ENCODE measurements at regions not wholly inside any gene's neighbourhood (a gene's known extent, or its start where the extent isn't known, plus 50 kb on each side); places are given as distances from the start of the nearest gene placed in this dataset.
"Not testable (repeated sequence)": the region's sequence is repeated elsewhere in the genome, so short reads cannot be mapped to it uniquely, and the experiment has no call there.

- Histone ChIP-seq H3K79me1 (ENCODE audit: insufficient read depth, low read depth, low read length, poor library complexity, severe bottlenecking) (no peaks in the 10 kb centered on the region), H3K9ac (ENCODE audit: extremely low read depth, insufficient read length, low read length) (no peak overlapping the region), H3K4me2 (ENCODE audit: insufficient read depth, insufficient read length, low read length) (no peak overlapping the region), H3K9me3 (ENCODE audit: control insufficient read depth, low read depth, low read length) (no peaks in the 10 kb centered on the region), H2BK12ac (ENCODE audit: insufficient read length, low read depth, low read length) (no peak overlapping the region), H4K8ac (replicated peaks; ENCODE audit: insufficient read length, low read depth, low read length) (no peak overlapping the region), H3K18ac (ENCODE audit: insufficient read length, low read depth, low read length) (no peak overlapping the region), H2AK5ac (ENCODE audit: insufficient read length, low read length) (no peak overlapping the region), H3K79me2 (ENCODE audit: insufficient read depth, low read length) (no peaks in the 10 kb centered on the region), H3K27me3 (ENCODE audit: insufficient read depth, low read length) (no peaks in the 10 kb centered on the region), H2BK120ac (ENCODE audit: low read depth, low read length, poor library complexity, severe bottlenecking) (no peak overlapping the region), H2BK5ac (ENCODE audit: insufficient read length, low read length) (no peak overlapping the region), H3K14ac (ENCODE audit: insufficient read depth, low read length) (no peak overlapping the region), H2BK15ac (ENCODE audit: low read depth, low read length) (no peak overlapping the region), H3K56ac (ENCODE audit: insufficient read length, low read depth, low read length) (no peak overlapping the region), H4K91ac (ENCODE audit: insufficient read length, low read depth, low read length) (no peak overlapping the region), H3K4me1 (ENCODE audit: insufficient read depth, low read length) (no peaks in the 10 kb centered on the region), H3K23ac (ENCODE audit: insufficient read length, low read depth, low read length) (no peak overlapping the region), H4K5ac (ENCODE audit: insufficient read length, low read depth, low read length) (no peak overlapping the region), H2BK20ac (ENCODE audit: low read depth, low read length, poor library complexity, severe bottlenecking) (no peak overlapping the region), H4K20me1 (ENCODE audit: control insufficient read depth, insufficient read depth, insufficient read length) (no peaks in the 10 kb centered on the region), H2AFZ (ENCODE audit: low read length) (no peak overlapping the region), H3K4ac (ENCODE audit: low read depth, low read length) (no peak overlapping the region), H3K27ac (ENCODE audit: insufficient read length, low read depth, low read length) (no peak overlapping the region), H3T11ph (ENCODE audit: low read length) (no peak overlapping the region), H3K23me2 (ENCODE audit: insufficient read length, low read depth, low read length, poor library complexity, severe bottlenecking) (no peaks in the 10 kb centered on the region)
- no peak for TF ChIP-seq CTCF (conservative IDR thresholded peaks at IDR 0.05)
- H3K4me3 Mint-ChIP-seq, result no peak overlapping the region
- DNase-seq, result no peak
- WGBS (ENCODE audit: extremely low coverage, insufficient read length, low lambda C conversion rate), result no CpG with 5 or more reads among the region's 1 CpG
- H3K9me3 Mint-ChIP-seq, result no peaks in the 10 kb centered on the region; a peak in 1 of 5 replicates
- peaks cover 2 to 6% of the 10 kb centered on the region in 2 experiments; a peak in 3 of 4 replicates for H3K4me1 Mint-ChIP-seq
- H3K27ac Mint-ChIP-seq, result no peak overlapping the region
- H3K27me3 Mint-ChIP-seq (ENCODE audit: low read depth), result no peaks in the 10 kb centered on the region; the same call in none of the 2 replicates
- H3K36me3 Mint-ChIP-seq (ENCODE audit: insufficient read depth in 1 of 3, low read depth in 3 of 3), result no peaks in the 10 kb centered on the region
Measured at GRCh38 chr6:92231171-92231701, 1188.1 kb downstream of the EPHA7 start.

GRCh38 chr6:92219987-92220386 is 1199.4 kb downstream of the EPHA7 start:
- H3K79me2 ChIP-seq (ENCODE audit: insufficient read depth, low read length); H4K8ac ChIP-seq (replicated peaks; ENCODE audit: insufficient read length, low read depth, low read length); H3K4me1 Mint-ChIP-seq; H3T11ph ChIP-seq (ENCODE audit: low read length); H2AK5ac ChIP-seq (ENCODE audit: insufficient read length, low read length); H2BK120ac ChIP-seq (ENCODE audit: low read depth, low read length, poor library complexity, severe bottlenecking); H3K4me1 ChIP-seq (ENCODE audit: insufficient read depth, low read length); H3K18ac ChIP-seq (ENCODE audit: insufficient read length, low read depth, low read length); H3K4me2 ChIP-seq (ENCODE audit: insufficient read depth, insufficient read length, low read length); H3K56ac ChIP-seq (ENCODE audit: insufficient read length, low read depth, low read length); H3K23me2 ChIP-seq (ENCODE audit: insufficient read length, low read depth, low read length, poor library complexity, severe bottlenecking); H4K20me1 ChIP-seq (ENCODE audit: control insufficient read depth, insufficient read depth, insufficient read length); H3K27ac ChIP-seq (ENCODE audit: insufficient read length, low read depth, low read length); H3K27me3 Mint-ChIP-seq (ENCODE audit: low read depth); H2AFZ ChIP-seq (ENCODE audit: low read length); H2BK20ac ChIP-seq (ENCODE audit: low read depth, low read length, poor library complexity, severe bottlenecking); H3K23ac ChIP-seq (ENCODE audit: insufficient read length, low read depth, low read length); H2BK12ac ChIP-seq (ENCODE audit: insufficient read length, low read depth, low read length); H3K14ac ChIP-seq (ENCODE audit: insufficient read depth, low read length); H3K4me3 Mint-ChIP-seq; DNase-seq; H4K5ac ChIP-seq (ENCODE audit: insufficient read length, low read depth, low read length); H2BK5ac ChIP-seq (ENCODE audit: insufficient read length, low read length); H3K9ac ChIP-seq (ENCODE audit: extremely low read depth, insufficient read length, low read length); H3K4ac ChIP-seq (ENCODE audit: low read depth, low read length); H3K27me3 ChIP-seq (ENCODE audit: insufficient read depth, low read length); H3K79me1 ChIP-seq (ENCODE audit: insufficient read depth, low read depth, low read length, poor library complexity, severe bottlenecking); H4K91ac ChIP-seq (ENCODE audit: insufficient read length, low read depth, low read length); H3K27ac Mint-ChIP-seq; H2BK15ac ChIP-seq (ENCODE audit: low read depth, low read length); H3K9me3 ChIP-seq (ENCODE audit: control insufficient read depth, low read depth, low read length): not testable (repeated sequence)
- peaks cover 5 to 17% (median 8%) of the 10 kb centered on the region in 3 experiments; a peak in 6 of 7 replicates for H3K36me3 Mint-ChIP-seq (ENCODE audit: insufficient read depth in 1 of 3, low read depth in 3 of 3)
- WGBS (ENCODE audit: extremely low coverage, insufficient read length, low lambda C conversion rate), result no CpG with 5 or more reads among the region's 4 CpGs
- H3K9me3 Mint-ChIP-seq, result peaks cover 10 to 12% of the 10 kb centered on the region in 2 experiments; a peak in 4 of 5 replicates

Measured in H9 (cell line).